HG03442 (cell line): ENCODE measurements at regions not wholly inside any gene's neighbourhood (a gene's known extent, or its start where the extent isn't known, plus 50 kb on each side); places are given as distances from the start of the nearest gene placed in this dataset.
A peak's percentile ranks its signal among the peaks of the same experiment; 100 is the strongest.

Source experiments
- ATAC-seq: cut with Tn5 transposase; IDR thresholded peaks from one replicate; pipeline ENCODE4 v1.9.1; 2021; ENCODE audit warnings: mild to moderate bottlenecking, moderate library complexity; ENCODE audit not compliant: unreplicated experiment

DNA sequence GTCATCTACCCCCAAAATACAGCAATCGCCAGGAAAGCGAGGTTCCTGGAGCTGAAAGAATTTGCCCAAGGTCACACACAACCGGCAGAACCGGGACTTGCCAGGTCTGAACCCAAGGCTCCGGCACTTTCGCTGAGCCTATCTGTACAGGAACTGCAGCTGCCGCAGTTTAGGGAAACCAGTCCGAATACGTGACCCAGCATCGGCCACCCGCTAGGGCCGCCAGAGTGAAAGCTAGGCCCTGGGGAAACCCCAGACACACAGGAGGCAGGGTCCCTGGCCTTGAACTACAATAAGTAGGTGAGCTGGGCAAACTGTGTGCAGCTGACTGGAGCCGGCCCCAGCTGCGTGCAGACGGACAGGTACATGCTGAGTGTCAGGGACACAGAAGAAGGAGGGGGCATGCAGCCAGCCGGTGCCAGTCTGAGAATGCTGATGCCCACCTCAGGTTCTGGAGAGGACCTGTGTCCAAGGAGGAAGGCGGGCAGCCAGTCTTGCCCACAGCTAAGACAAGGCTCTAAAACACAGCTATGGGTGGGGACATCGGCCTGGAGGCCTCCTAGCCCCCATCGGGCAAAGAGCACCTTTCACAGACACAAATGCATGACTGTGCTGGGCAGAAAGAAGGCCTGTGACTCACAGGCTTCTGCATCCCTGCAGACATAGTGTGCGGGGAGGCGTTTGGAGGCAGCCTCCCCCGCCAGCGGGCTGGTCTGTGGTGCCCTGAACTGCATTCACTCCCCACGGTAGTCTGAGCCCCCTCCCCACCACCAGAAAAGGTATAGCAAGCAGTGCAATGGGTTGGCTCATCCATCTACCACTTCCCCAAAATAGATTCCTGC, 107.4 kb upstream of the ID2 start:
- peak; percentile 63 for ATAC-seq

DNA sequence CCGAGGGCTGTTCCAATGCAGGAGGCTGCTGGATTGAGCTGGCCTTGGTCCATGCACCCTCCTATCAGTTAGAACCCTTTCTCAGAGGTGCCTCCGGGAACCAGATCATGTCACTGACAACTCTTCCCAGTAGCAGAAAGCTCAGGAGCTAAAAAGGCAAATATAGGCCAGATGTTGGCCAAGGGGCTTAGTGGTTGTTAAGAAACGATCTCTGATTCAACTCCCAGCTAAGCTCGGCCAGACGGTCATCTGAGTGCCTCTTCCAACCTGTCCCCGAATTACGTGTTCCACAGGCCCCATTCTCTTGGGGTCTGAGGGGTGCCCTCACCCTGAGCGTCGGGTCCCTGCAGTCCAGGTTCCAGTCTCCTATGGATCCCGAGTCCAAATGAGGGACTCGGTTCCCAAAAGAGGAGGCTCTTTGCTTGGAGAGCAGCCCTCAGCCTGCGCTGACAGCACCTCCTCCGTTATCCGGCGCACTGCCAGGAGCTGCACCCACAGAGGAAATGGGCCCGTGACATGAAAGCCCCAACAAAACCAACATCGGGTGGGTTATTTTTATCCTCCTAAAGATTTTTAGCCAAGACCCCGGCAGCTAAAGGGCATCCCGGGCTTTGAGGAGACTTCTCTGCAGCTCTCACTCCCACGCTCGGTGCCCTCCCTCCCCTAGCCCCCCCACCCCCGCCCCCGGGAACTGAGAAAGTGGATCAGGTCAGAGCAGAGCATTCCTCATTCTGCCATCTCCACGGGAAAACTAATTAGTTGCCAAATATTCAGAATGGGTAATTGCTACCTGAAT, 106.6 kb upstream of the ID2 start:
- ATAC-seq = no peak

DNA sequence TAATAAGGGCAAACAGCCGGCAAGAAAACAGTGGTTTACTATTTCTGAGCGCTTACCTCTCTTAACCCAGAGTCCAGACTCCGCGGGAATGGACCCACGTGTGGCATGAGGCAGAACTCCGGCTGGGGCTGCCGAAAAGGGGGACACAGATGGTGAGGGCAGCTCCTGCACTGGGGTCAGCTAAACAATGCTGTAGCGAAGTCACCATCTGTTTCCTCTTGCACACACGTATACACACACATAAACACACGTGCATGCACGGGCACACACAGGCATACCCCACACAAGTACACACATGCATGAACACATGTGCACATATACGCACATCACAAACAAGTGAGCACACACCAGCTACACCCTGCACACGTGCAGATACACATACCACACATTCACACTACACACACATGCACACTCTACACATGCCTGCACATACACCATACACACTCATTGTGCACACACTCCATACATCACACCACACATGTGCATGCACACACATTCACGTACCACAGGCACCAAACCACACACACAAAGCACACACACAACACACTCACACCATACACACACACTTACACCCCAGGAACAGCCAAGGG, 105.9 kb upstream of the ID2 start:
- ATAC-seq = no peak

DNA sequence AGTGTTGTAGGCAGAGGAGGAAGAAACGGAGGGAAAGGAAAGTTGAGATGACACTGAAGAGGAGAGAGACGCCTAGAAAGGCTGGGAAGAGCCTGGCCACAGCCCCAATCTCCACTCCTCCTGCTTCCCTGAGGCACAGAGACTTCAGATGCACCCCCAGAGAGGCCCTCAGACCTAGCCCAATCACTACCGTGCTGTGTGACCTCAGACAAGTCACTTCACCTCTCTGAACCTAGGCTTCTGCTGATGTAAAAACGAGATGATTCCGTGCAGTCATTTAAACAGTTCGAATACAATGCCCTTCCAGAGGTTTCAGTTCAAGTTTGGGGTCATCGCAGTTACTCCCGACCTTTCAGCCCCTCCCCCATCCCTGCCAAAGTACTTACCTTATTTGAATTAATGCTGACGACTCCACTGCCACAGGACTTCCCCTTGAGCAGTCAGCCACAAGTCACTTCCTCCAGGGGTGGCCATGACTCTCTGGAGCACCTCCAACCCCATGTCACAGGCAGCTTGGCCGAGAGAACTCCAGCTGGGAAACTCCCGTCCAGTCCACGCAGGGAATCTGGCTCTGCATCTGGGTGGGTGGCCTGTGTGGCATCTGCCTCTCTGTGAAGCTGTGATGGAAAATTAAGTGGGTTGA, 105.2 kb upstream of the ID2 start:
- peak; percentile 38 for ATAC-seq

DNA sequence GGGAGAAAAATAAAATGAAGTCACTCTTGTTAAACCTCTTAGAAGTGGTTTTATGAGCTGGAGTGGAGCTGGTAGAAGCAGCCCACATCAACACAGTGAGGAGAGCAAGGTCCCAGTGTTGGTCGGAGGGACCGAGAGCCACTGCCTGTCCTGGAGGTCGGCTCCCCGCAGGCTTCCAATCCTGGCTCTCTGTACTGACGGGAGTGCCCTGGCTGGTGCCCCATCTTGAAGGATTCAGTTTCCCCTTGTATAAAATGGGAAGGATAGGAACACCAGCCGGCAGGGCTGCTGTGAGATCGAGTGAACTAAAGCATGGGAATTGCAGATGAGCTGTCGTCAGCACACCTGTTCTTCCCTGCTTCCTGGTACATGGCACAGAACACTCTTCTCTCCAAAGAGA, 104.3 kb upstream of the ID2 start:
- ATAC-seq = no peak

DNA sequence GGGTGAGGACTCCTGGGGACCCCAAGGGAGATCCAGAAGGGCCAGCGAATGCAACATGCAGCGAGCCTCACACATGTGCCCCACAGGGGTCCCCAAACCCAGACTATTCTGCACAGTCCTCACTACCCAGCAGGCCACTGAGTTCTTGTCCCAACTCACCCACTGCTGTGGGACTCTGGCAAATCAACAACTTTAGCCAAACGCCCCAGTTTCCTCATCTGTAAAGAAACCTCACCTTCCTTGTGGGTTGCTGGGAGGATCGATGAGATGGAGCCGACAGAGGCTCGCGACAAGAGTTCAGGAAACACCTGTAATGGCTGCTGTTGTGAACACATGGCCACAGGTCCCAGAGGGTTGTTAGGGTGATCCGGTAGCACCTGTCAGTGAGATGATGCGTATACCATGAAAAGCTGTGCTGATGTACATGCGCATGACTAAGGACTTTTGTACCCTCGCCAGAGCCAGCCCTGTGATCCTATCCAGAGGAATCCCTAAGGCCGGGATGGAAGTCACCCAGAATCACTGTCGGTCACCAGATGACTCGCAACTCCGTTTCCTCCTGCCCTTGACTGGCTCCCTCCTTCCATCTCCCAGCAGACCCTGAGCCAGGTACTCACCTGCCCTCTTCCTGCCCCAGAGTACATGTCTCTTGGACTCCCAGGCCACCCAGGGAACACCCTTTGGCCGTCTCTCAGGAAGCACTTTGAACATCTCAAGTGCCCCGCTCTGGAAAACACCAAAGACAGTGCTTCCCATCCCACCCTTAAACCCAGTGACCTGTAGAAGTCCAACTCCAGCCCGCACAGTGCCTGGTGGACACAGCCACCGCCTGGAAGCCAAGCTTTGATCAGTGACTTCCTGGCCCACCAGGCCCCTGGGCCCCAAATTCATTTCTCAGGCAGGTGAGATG, 103.3 kb upstream of the ID2 start:
- ATAC-seq = no peak

DNA sequence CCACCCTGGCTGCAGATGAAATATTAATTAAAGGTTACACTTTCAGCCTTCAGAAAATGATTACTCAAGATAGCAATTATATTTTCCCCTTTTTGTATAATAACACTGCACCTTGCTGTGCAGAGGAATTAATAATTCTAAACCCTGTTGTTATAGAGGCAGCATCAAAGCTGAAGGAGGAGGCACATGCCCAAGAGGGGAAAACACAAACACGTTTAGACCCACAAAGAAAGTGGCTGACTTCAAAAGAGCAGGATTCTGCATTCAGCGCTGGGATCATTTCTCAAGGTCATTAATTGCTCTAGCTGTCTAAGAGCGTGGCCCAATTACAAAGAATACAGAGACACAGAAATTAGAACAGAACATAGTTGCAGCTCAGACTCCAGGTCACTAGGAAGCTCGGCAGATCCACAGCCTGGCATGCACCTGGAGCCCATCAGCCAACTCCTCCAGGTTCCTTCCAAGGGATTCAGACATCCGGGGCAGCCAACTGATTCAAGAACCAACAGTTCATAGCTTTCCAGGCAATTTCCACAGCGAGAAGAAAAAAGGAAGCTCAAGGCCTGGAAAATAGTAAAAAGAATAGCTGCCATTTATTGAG, 102.3 kb upstream of the ID2 start:
- no peak for ATAC-seq

DNA sequence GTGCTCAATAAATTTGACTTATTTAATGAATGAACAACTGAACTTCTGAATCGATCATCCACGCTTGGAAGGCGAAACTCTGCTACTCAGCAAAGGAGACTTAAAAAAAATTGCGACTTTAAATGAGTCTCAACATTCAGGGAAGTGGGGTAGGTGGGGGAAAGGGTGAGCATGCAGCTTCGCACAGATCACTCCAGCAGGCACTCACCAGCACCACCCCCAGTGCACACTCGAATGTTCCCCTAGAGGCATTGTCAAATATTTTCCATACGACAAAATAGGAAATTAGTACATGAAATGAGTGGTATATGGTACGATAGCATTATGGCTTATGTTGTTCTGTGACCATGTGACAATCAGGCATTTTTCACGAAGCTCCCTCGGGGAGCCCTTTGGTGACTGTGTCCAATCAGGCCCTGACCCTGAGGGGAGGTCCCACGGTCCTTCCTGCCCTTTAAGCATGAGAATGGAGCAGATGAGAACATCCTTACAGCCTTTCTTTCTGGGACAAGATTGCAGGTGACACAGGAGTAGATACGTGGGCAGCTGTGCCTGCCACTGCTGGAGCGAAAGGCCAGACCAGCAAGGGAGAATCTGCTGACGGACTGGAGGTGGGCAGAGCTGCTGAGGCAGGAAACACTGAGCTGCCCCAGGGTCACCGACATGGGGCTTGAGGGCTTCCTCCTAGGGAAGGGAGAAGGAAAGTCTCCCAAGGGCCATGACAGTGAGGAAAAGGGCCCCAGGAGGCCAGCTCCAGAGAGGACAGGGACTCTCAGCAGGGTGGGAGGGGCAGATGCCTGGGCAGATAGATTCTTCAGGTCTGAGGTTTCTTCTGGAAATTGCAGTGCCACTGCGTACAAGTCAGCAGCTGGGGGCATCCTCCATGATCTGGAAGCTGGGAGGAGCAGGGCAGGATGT, 101.3 kb upstream of the ID2 start:
- no peak for ATAC-seq

DNA sequence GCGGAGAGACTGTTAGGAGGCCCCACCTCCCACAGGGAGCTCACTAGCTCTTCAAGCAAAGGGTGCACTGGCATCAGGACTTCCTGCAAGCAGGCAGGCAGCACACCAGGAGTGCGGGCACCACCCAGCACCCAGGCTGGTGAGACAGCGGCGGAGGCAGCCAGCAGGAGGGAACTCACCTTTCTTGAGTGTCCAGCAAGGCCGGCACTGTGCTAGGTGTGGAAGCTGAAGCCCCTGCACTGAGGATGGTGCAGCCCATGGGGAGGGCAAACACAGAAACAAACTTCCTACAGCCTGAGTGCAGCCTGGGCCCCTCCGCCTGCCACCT, 100.7 kb upstream of the ID2 start:
- no peak for ATAC-seq

DNA sequence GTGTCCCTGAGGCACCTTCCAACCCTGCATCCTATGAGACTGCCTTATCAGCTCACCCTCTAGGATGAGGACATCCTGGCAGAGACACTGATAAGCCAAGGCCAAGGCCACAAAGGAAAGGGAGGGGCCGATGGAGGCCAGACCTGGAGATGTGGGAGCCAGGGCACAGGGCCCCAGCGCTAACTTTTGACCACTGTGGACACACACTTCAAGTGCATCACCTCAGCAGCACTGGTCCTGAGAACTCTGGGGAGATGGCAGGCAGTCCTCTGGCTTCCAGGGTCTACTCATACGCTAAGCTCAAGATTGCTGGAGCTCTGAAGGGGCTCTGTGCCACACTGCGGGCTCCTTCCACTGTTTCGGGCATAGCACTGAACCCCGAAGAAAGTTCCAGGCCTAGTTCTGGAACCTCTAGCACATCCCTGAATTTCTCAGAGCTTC, 100.2 kb upstream of the ID2 start:
- no peak for ATAC-seq

DNA sequence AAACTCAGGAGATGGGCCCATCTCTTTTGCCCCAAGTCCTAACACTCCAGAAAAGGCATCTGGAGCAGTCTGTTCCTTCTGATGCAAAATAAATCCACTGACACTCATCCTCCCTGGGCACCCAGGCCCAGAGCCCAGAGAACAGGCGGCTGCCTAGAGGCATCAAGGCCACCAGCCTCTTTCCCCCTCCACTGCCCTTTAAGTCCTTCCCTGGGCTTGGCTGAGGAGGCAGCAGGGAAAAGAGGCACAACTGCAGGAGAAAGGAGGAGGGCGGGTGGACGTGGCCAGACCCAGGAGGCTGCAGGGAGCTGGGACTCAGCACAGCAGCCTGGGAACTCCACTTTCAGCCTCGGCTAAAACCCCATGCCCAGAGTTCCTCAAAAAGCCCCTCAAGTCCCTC, 99.7 kb upstream of the ID2 start:
- ATAC-seq = no peak

DNA sequence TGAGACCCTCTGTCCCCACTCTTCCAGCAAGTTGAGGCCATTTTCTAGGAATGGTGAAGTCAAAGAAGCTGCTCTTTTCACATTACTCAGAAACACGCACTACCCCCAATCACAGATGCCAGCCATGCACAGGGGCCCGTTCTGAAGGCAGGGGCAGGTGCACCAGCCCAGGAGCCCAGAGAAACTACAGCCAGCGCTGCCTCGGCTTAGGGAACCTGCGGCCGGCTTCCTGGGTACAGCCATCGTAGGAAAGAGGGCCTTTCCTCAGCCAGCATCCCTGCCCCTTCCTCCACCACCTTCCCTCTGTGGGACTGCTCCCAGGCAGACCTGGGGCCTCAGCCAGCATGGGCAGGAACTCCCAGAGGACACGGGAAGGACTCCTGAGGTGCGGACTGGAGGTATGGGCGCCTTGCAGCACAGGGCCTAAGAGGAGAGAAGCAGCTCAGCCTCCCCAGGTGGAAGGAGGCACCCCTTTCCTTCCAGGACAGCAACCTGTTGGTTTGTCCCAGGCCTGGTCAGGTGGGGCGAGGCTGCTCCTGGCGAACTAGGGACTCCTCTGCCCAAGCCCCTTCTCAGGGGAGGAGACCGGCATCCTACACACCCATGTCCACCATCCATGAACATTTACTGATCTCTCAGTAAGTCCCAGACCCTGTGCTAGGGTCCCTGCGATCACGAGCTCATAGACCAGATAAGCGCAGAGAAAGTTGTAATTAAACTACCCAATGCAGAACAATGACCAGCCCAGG, 99.0 kb upstream of the ID2 start:
- no peak for ATAC-seq

DNA sequence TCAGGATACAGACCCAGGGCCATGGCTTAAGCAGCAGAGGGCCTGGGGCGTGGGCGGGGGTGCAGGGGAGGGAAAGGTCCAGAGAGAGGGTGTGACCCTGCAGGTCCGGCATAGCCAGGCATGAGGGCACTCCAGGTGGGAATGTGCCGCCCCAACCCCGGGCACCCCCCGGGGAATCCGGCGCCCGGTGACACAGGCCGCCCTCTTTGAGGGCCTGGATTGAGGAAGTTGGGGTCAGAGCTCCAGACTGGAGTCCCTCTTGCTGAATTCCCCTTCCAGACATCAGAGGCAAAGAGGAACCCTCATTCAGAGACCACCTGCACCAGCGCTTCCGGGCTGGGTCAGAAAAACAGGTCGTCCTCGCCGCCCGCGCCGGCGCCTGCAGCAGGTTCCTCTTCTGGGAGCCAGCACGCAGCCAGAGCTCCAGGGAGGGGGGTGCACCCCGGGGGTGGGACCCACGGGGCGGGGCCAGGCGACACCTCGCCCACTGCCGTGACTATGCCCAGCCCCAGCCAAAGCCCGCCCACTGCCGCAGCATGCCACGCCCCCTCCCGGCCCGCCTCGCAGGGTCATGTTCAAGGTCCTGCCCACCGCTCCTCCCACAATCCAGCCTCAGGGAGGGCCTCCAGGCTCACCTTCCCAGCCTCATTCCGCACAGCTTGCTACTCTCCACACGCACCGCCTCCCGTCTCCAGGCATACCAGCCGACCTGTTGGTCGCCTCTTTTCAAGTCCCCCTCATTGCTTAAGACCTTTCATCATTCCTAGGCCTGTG, 98.3 kb upstream of the ID2 start:
- ATAC-seq = peak; percentile 87

DNA sequence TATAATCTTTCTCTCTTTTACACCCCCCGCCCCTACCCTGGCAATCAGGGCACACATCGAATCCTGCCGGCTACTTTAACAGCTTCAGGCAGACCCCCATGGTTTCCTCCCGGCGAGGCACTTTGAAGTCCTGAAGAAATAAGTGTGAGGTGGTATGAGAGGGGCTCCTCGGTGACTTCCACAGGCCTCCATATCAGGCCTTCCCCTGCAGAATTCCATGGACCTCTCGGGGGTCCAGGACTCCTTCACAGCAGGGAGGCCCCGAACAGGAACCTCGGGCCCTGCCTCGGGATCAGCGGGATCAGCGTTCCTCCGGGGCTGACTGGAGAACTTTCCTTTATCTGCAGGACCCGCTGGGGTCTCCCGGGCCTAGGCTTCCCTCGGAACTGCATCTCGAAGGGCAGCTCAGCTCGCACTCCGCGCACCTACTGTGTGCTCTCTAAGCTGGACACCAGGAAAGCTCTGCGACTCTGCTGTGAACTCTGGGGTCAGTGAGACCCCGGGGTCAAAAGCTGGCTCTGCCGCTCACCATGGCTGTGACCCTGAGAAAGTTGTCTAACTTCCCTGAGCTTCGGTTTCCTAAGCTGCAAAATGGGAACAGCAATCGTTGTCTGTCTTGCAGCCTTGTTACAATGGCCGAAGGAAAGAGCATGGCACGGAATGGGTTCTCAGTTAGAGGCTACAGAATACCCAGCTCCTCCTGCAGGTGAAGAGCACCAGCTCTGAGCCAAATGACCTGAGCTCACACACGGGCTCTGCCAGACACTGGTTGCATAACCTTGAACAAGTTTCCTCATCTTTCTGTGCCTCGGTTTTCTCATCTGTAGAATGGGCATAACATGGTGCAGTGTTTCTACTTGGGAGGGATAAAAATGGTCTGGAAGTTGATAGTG, 97.4 kb upstream of the ID2 start:
- ATAC-seq = no peak

DNA sequence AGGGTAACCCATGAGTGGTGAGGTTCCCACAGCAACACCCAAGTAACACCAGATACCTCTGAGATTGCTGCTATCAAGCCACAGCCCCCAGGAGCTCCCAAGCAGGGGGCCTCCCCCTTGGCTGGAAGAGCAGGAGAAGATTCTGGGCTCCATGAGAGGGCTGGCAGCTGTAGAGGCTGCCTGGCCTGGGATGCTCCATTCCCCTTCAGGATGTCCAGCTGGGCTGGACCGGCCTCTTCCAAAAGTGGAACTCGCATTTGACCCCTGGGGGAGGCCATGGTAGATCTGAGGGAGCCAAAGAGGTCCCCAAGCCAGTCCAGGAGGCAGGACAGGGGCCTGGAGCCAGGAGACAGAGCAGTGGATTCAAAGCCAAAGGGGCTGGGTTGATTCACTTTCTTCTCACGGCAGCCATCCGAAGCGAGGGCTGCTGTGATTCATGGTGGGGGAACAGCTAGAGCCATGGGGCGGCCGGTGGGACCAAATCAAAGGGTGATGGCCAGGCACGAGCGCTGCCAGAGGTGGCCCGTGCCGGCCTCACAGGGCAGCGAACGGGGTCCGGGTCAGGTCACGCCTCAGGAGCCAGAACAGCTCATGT, 95.3 kb upstream of the ID2 start:
- ATAC-seq = no peak

DNA sequence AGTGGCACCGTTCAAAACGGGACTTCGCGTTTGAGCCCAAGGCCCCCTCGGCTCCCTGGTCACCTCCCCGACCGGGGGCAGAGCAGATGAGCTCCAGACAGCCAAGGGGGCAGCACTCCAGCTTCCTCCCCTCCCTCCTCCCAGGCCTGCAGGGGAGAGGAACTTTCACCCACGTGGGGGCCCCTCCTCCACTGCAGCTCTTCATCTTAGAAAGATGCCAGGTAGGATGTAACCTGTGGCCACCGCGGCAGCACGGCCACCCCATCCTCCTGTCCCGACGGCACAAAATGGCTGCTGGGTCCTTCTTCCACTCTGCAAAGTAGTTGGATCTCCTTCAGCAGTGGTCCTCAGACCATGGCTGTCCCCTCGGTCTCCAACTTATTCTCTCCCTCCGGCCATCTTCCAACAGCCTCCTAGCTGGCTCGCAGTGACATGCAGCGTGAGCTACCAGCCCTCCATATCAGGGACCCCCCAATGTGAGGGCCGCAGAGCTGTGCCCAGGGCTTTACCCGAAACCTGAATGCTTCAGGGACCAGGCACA, 94.5 kb upstream of the ID2 start:
- ATAC-seq = no peak
